SK-N-DZ (cell line): ENCODE measurements at regions not wholly inside any gene's neighbourhood (a gene's known extent, or its start where the extent isn't known, plus 50 kb on each side); places are given as distances from the start of the nearest gene placed in this dataset.

ENCODE experiments used
- DNase-seq: peaks from one replicate; pipeline ENCODE4 v3.0.0-alpha.2; 2015; ENCODE audit warnings: low spot score

- DNase-seq = no peak
These were observed 81.9 kb upstream of the INSIG1 start for GRCh38 chr7:155215576-155216325.

GRCh38 chr7:155216475-155217272, 81.0 kb upstream of the INSIG1 start:
- DNase-seq = no peak

DNA sequence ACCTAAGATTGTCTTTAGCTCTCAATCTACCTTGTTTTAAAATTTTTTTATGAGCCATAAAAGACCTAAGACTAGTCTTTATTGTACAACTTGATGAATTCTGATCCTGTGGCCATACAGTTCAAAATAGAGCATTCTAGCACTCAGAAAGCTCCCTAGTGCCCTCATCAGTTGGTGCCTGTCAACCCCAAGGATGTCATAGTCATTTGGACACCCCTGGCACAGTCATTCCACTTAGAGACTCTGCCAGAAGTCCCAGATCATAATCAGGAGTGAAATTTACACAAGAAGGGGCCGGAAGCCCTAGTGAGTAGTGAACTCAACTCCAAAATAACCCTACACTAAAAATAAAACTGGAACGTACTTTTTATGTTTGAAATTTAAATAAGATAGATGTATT, 80.0 kb upstream of the INSIG1 start:
- no peak for DNase-seq

DNA sequence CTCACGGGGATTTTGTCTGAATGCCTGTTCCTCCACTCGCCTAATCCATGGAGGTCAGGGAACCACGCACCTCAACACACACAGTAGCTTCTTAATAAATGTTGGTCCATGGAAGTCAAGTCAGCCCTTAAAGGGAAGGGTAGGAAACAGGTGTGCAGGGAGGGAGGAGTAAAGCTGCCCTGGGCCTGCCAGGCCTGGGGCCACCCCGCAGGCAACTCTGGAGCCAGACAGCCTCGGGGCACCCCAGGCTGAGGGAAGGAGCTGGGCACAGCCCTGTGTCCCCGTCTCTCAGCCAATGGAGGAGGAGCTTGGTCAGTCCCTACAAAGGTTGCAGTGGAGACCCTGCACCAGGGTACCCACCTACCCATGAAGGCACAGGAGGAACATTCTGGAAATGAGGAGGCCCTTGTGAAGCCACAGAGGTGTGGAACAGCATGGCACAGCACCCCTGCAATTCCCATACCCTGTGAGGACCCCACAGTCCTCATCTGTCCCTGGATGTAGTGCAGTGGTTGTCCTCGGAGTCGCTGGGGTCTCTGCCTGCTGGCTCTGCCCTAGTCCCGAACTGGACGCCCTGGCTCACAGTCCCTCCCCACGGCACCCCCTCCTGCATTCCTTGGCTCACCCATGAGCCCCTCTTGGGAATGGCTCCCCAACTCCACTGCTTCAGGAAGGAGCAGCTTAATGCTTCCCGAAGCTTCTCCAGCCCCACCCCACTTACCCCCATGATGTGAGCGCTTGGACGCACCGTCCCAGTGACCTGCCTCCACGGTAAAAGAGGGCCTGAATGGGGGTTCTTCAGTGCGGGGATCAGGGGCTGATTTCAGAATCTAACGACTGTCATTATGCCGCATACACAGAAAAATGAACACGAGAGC, 79.2 kb upstream of the INSIG1 start:
- no peak for DNase-seq

GRCh38 chr7:155219154-155219531, 78.5 kb upstream of the INSIG1 start:
- no peak for DNase-seq

DNA sequence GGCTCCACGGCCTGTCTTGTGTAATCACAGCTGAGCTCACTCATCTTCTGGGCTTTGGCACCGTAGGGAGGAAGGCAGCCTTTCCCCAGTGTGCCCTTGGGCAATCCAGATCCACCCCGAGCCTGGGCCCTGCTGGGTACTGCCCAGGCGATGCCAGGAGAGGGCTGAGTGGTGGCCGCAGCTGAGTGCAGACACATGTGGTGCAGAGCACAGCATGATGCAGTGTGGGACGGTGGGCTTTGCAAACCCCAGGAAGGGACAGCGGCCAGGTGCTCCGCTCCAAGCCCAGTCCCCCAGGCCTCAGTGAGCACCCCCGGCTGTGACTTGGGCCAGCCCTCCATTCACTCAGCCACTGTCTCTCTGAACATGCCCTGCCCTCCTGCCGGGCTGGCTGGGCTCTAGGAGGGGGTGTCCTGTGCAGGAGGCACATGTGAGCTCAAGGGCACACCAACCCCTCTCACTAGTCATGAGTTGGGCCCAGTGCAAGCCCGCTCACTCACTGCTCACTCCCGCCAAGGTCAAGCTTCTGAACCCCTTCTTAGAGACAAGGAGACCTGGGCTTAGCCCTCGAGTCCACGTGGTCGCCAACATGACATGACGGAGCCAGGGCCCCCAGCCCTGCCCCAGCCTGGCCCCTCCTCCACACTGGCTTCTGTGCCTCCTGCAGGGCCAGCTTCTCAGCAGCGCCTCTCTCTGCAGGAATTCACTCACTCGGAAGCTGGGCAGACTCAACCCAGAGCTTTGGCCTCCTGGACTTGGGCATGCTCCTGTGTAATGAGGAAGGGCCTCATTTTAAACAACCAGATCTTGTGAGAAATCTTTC, 77.5 kb upstream of the INSIG1 start:
- no peak for DNase-seq

DNA sequence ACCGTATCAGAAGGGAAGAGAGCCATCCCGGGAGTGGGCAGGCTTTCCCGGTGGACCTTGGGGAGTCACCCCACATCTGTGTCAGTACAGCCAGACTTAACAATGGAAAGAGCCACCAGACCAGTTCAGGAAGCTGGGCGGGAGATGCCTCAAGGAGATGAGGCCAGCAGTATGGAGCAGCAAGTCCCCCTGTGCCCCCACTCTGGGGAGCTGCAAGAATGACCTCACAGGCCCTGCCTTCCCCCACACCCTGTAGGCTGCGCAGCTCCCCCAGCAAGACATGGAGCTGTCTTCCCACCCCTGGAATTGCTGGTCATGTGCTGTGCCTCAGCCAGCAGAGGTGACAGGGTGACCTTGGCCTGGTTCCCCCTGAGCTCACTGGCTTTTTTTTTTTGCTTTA, 76.8 kb upstream of the INSIG1 start:
- no peak for DNase-seq

DNA sequence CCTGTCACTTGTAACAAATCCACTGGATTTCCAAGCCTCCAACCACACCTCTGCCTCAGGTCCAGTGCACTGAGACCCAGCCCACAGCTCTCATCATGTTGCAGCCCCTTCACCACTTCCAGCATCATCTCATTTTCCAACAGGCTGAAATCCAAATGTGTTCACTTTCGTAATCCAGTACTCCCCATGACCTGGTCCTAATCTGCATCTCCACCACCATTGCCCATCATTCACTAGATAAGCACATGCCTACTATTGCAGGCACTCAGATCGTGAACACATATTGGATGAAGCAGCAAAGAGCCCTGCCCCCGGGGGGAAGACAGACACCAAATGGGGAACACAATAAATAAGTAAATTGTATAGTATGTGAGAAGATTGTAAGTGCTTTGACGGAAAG, 76.1 kb upstream of the INSIG1 start:
- DNase-seq = no peak

DNA sequence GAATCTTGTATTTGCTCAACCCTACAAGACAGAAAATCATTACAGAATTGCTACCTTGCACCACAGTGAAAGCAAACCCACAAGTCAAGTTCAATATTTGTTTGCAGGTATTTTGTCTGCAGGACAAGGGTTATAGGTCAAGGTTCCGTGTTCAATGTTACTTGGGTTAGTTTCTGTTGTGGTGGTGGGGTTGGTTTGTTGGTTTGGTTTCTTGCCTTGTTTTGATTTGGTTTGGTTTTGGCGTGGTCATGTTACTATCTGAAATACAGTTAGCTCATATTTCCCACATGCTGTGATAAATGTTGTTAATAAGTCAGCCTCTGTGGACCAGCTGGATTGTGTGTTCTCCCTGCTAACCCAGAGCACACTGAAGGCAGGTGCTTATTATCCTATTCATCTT, 75.6 kb upstream of the INSIG1 start:
- no peak for DNase-seq

DNA sequence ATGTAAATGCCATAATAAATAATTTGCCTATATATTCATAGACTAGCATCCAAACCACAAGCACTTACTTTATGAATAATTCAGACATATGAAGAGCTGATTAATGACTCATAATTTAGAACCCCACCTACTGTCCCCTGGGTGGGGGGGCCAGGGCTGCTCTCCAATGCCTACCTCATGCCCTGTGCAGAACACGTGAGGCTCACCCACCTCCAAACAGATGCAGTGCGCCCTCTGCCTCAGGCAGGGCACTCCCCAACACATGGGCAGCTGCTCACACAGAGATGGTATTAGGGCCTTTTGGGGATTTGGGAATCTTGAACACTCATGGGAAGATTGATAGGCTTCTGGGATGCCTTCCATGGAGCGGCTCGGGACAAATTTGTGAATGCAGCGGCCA, 75.1 kb upstream of the INSIG1 start:
- no peak for DNase-seq

GRCh38 chr7:155223021-155223420, 74.7 kb upstream of the INSIG1 start:
- no peak for DNase-seq

GRCh38 chr7:155223503-155223902, 74.2 kb upstream of the INSIG1 start:
- no peak for DNase-seq

GRCh38 chr7:155224116-155224811, 73.4 kb upstream of the INSIG1 start:
- no peak for DNase-seq

DNA sequence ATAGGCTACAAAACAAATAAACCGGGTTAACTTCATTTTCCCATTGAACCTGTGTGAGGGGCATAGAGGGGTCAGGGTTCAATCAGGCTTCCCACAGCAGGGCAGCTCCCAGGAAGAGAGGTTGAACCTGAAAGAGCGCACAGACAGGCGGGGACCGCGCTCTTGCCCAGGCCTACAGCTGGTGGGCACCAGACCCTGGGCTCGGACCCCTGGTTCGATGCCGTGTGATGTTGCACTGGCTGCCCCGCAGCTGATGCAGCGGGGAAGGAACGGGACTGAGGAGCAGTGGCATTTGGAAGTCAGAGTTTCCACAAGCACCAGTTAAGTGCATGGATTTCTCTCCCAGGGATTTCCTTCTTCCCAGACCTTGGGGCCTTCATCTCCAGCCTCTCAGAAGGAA, 72.6 kb upstream of the INSIG1 start:
- no peak for DNase-seq

DNA sequence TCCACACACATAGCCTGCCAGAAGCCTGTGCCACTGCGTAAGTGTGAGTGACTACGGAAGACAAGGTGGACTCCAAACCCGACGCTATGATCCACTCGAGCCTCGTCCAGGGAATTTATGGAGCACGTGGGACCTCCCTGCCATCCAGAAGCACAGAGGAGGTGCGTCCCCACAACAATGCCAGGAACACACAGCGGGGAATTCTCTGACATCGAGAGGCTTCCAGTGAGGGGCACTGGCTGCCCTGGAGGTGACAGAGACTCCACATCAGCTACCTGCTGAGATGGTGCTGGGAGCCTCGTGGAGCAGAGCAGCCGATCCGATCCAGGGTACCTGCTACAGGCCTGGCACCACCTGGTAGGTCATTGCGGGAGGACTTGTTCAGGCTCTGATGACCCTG, 72.2 kb upstream of the INSIG1 start:
- no peak for DNase-seq

GRCh38 chr7:155226261-155227003, 71.2 kb upstream of the INSIG1 start:
- DNase-seq = no peak

DNA sequence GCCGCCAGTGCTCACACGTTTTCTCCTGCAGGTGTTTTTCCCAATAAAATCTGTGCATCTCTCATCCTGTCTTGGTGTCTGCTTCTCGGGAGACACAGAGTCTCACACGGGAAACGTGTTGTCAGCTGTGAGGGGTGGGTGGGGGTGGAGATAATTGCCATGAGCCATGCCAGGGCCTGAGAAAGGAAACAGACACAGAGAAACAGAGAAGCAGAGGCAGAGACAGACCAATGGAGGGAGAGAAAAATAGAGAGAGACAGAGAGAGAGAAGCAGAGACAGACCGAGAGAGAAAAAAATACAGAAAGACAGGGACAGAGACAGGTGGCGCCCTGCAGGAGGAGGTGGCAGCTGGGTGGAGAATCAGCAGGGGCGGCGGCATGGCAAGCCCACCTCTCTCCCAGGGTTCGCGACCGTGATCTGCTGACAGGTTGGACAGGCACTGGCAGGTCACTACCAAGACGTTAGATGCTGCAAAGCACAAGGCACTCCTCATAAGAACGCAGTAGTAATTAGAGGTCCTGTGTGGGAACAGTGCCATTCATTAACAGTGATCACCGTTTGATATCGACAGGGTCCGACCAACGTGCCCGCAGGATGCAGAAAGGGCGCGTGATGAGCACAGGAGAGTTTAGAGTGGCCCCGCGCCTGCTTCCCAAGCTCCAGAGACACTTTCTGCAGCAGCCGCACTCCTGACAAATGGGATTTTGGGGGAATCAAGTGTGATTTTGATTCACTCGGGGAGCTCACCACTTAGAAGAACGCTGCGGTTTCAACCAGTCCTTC, 70.5 kb upstream of the INSIG1 start:
- DNase-seq = no peak

DNA sequence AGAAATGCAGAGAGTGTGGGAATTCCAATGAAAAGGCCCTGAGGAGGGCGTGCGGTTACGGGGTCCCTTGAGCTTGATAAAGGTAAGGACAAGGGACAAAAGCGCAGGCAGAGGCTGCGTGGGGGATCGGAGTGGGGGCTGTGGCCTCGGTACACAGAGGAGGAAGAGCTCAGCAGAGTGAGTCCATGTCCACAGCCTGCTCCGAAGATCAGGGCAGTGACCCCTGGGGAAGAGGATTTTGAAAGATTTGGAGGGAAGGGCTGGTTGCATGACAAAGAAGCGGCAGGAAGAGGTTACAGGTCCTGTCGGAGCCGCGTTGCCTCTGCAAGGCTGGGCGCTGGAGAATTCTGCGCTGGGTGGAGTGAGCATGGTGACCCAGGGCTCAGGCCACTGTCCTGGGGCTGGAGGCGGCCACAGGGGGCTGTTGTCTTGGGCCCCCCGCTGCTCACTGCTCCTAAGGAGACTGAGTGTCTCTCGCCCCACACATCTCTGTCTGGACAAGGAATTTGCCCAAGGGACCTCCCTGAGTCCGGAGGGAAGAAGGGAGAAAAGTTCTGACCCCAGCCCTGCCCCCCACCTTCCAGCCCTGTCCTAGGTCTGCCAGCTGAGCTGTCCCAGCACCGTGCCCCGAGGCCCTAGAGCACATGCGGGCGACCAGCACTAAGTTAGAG, 69.8 kb upstream of the INSIG1 start:
- no peak for DNase-seq

DNA sequence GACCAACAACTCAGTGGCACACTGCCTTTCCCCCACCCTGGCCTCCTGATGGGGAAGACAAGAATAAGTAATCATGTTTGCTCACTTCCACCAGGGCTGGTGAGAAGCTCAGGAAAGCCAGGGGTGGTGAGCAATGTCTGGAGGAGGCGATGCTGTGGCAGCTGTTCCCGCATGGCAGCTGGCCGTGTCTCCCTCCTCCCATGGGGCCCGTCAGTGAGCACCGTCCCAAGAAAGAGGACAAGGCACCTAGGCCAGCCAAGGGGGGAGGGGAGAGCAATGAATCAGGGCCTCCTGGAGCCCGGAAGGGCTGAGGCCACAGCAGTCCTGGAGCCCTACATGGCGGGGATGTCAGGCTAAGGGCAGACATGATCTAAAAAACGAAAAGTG, 69.2 kb upstream of the INSIG1 start:
- DNase-seq = no peak
